NCI-H345 (cell line): ENCODE measurements at regions not wholly inside any gene's neighbourhood (a gene's known extent, or its start where the extent isn't known, plus 50 kb on each side); places are given as distances from the start of the nearest gene placed in this dataset.
A peak's percentile ranks its signal among the peaks of the same experiment; 100 is the strongest.

Experiments used
- DNase-seq: peaks from one replicate; lab custom pipeline; 2025; lab: John Stamatoyannopoulos, UW

DNA sequence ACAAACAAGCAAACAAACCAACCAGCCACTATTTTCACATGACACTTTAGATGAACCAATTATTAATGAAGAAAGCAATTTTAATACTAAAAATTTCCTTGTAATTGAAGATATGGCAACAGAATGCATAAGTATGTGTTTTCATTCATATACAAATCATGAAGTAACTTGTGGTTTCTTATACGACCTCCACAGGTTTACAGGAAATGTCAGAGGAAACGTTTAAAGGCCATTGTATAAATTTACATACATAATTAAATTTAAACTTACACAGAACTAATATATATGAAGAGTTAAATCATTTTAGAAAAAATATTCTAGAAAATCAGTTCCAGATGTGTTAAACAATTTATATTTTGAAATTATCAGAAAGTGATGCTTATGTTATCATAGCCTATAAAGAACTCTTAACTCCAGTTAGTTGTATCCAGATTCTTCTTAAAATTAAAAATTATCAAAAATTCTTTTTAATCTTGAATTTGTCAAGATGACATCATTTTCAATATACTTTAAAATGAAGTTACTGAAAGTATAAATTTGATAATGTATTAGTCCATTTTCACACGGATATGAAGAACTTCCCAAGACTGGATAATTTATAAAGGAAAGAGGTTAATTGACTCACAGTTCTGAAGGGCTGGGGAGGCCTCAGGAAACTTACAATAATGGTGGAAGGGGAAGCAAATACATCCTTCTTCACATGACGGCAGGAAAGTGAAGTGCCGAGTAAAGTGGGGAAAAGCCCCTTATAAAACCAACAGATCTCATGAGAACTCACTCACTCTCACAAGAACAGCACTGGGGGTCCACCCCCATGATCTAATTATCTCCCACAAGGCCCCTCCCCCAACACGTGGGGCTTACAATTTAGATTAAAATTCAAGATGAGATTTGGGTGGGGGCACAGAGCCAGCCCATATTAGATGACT, 192.0 kb downstream of the PIK3R1 start:
- DNase-seq, result no peak

DNA sequence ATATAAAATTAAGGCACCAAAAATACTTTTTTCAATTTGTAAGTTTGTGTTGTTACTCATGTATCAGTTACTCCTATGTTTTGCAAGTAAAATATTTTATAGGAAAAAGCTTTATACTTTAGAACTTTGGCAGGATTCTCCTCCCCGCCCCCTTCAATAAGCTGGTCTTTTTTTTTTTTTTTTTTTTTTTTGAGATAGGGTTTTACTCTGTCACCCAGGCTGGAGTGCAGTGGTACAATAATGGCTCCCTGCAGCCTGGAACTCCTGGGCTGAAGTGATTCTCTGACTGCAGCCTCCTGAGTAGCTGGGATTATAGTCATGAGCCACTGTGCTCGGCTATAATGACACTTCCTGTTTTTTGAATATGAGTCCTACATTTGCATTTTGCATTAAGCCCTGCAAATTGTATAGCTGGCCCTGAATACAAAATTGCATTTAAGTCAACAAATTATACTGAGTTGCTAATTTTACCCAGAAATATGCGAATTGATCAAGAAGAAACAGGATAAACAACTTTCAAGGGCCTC, 192.9 kb downstream of the PIK3R1 start:
- DNase-seq, result no peak

DNA sequence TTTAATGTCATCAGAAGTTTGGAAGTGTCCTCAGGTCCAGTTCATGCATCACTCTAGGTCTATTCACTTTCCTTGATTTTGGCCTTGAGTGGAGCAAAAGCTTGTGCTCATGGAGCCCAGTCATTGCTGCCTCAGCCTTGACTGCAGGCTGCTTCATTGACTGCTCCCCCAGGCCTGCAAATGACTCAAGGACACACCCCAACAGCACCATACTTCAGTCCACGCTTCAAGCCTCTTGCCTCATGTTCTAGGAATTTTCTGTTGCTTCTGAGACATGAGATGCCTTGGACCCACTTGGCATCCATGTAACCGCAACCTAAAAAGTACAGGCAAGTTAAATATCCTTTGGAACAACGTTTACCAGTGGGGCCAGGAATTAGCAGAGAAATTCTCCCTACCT, 193.7 kb downstream of the PIK3R1 start:
- no peak for DNase-seq

DNA sequence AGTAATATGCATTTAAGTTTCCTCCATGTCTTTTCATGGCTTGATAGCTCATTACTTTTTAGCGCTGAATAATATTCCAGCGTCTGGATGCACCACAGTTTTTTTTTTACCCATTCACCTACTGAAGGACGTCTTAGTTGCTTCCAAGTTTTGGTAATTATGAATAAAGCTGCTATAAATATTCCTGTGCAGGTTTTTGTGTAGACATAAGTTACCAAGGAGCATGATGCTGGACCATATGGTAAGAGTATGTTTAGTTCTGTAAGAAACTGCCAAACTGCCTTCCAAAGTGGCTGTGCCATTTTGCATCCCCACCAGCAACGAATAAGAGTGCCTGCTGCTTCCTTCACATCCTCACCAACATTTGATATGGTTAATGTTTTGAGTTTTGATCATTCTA, 195.6 kb downstream of the PIK3R1 start:
- no peak for DNase-seq

DNA sequence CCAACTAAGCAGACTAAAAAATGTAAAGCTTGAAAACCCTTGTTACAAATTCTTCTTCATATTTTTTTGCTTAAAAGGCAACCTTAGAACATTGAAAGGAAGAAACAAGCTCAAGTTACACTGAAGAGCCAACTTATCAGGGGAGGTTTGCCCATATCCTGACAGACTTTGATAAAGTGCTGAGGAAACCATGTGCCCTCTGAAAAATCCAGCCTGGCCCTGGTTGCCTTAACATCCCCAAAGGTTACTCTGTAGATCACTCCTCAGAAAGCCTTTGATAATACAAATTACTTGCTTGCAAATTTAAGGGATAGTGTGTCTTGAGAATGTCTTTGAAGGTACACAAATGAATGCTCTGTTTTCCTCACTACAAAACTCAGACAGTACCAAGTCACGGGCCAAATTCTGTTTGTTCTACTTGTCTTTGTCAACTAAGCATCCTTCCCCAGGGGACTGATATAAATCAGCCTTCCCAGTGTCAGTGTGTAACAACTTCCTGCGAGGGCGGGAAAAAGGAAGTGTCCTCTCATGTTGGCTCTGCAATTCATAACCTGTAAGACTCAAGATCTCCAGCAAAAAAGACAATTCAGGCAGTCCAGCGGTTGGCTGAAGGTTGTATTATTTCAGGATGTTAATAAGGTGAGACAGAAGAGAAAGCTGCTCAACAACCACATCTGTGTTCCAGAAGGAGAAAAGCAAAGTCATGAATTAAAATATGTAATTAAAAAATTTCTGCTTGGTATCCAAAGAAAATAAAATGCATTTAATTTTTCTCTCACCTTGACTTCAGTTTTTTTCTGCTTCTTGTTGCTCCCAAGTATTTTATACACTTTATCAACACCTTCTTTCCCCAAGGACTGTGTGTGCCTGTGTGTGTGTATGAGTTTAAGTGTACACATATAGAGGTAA, 199.9 kb downstream of the PIK3R1 start:
- DNase-seq, result no peak

DNA sequence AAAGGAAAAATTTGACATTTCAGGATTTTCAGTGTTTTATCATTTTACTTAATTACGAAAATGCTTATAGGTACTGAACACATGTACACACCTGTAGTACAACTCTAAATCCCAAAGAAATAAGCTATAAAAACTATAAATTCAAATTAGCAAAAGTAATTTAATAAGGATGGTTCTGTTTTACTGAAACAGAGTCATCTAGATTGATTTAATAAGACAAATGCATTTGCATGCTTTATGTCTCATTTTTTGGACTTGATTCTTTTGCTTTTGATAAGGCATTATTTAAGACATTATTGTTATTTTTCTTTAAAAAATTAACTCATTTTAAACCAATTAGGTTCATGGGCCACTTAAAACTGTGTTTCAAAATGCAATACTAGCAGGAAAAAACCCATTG, 201.2 kb downstream of the PIK3R1 start:
- DNase-seq, result no peak

DNA sequence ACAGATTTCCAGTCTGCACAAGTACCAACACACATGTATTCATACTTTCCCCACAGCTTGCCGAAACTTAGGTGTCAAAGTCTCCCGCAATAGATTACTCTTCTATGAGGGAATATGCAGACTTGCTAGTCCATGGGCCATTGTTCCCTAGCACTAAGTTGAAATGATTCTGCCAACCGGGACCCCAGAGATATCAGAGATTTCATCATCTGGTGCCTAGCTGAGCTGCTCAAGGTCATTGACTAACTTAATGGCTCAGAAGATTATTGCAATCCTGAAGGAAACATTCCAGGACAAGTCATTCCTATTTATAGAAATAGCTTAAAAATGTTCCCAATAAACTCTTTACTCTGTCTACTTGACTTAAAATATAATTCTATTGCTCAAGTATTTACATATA, 202.6 kb downstream of the PIK3R1 start:
- no peak for DNase-seq

DNA sequence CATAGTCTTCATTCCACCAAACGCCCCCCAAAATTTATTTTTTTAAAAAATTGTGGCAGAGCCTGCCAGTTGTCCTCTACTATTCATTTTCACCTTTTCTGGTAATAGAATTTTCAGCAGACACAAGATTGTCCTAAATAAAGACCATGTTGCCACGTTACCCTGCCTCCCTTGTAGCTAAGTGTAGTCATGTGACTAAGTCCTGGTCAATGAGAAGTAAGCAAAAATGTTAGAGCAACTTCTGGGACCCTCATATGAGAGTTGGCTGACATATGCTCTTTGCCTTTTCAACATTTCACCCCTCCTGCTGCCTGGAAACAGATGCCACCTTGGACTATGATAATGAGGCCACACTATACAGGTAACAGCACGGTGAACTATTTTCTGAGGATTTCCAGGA, 203.1 kb downstream of the PIK3R1 start:
- DNase-seq, result no peak

DNA sequence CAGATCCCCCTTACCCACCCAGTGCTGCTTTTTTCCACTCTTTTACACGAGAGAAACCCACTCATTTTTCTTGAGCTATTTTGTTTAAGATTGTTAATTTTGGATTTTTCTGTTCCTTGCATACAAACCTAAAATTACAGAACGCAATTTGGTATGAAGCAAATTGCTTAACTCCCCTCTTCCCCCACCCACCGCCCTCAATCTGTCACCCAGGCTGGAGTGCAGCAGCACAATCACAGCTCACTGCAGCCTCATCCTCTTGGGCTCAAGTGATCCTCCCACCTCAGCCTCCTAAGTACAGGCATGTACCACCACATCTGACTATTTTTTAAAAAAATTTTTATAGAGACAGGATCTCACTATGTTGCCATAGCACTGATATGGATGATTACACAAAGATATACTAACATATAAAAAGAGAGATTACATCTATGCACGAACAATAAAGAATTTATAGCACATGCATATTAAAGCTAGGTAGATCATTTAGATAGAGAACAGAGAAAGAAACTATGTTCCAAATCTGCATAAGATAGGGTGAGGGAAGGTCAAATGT, 203.6 kb downstream of the PIK3R1 start:
- no peak for DNase-seq

DNA sequence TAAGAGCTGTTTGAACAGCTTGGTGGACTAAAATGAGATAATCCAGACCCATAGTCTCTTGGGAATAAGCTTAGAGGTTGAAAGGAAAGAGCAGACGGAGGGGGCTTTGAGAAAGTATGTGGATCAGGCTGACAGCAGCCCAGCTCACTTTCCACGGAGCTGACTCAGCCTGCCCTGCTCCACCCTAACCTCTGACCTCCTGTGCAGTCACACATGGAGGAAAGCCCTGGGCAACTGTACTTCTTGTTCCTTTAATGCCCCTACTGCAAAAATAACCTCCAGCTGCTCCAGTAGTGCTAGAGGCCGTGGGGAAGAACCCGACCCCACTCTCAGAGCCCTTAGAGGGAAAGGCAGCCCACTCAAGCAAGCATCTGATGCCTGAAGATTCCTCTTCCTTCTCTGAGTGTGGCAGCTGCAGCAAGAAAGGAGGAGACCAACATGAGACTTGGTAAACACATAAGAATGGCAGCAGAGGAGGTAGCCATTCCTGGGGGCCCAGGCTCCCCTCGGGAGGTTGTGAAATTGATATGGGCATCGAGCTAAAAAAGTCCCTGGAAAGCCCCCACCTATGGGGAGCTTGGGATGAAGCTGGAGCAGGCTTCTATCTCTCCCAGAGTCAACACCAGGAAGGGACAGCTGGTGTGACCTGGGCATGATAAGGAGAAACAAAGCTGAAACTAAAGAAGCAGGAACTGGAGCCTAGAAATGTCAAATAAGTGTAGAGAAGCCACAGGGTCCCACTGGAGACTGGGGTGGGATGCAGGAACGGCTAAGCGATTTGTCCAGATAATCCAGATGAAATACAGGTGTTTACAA, 204.3 kb downstream of the PIK3R1 start:
- DNase-seq, result no peak

DNA sequence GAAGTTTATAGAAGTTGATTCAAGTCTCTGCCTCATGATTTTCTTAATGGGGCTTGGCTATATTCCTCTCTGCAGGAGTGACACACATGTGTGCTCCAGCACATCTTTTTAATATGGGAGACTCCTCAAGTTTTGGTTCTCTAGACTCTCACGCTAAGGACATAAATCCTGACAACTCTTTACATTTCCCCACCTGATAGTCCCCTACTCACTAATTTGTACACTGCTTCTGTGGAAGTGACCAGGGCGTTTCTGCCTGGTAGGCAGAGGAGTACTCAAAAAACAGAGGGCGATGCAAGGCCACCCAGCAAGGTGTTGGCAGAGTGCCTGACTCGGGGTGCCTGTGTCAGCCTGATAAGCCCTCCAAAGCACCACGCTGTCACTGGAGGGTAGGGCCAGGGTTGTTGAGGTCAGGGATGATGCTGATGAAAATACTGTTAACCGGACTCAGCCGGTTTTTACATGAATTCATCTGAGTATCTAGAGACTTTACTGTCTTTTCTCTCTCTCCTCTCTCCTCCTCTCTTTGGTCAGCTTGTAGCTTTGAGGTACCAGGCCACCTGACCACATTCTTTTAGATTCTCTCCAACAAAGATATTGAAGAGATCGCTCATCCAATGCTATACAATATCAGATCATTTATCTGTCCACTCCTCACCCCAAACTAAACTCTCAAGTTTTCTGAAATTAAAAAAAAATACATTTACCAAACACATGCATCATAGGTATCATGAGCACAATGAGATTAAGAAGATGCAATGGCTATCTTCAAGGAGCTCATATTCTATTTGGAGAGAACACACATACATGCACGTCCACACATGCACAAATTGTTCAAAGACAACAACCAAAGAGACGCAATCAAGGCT, 205.2 kb downstream of the PIK3R1 start:
- DNase-seq, result no peak

DNA sequence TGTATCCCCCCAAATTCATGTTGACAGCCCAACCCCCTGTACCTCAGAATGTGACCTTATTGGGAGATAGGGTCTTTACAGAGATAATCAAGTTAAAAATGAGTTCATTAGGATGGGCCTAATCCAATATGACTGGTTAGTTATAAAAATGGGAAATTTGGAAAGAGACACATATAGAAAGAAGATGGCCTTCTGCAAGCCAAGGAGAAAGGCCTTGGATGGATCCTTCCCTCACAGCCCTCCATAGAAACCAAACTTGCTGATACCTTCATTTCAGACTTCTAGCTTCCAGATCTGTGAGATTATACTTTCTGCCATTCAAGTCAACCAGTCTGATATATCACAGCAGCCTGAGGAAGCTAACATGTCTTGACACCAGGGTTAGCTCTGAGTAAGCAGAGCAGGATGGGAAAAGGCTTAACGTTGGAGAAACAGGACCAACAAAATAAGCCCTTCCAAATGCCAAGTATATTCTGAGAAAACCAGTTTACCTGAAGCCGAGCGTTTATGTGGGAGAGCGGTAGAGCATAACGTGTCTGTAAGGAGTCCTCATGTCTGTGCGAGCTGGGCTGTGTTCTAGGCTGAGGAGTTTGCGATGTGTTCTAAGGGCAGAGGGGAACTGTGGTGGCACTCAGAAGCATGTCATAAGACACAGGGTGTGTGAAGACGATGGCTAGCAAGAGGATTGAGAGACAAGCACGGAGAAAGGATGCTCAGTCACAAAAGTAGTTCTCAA, 206.1 kb downstream of the PIK3R1 start:
- DNase-seq, result no peak

DNA sequence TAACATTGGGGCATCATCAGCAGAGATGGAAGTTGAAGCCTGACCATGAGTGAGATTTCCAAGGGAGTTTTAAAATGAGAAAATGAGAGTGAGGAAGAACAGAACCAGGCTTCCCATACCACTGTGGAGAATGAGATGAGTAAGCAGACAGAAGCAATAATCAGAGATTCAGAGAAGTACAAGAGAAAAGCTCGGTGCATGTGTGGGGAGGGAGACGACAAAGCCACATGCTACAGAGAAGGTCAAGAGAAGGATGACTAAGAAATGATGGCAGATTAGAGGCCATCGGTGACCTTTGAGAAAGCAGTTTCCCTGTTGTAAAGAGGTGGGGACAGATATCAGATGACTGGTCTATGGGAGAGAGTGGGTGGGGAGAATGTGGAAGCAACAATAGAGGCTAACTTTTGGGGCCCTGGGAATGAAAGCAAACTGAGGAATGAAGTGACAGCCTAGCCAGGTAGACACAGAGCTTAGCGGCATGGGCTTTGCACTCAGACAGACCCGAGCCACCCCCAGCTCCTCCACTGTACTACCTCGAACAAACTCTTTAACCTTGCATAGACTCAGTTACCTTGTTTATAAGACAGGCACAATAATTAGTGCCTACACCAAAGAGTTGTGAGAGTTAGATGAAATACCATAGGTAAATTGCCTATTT, 207.7 kb downstream of the PIK3R1 start:
- DNase-seq, result no peak

DNA sequence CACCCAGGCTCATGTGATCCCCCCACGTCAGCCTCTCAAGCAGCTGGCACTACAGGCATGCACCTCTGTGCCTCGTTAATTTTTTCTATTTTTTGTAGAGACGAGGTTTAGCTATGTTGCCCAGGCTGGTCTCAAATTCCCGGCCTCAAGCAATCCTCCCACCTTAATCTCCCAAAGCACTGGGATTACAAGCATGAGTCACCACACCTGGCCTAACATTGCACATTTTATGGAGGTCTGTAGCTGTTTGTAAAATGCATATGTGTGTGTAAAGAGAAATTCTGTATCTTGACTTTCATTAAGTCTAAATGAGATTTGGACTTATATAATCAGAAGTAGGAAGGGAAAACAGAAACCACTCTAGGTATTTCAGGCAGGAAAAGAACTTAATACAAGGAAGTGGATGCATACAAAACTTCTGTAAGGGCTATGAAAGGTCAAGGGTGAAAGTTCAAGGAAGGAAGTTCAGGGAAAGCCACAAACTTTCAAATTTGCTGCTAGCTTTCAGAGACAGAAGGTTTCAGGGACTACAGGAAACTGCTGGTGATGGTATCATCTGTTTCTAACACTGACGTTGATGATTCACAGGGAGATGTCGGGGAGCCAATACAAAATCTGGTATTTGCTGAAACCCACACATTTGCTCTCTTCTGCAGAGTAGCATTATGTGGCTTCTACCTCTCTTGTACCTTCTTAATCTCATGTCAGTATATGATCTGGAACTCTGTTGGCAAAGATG, 209.4 kb downstream of the PIK3R1 start:
- DNase-seq, result no peak

DNA sequence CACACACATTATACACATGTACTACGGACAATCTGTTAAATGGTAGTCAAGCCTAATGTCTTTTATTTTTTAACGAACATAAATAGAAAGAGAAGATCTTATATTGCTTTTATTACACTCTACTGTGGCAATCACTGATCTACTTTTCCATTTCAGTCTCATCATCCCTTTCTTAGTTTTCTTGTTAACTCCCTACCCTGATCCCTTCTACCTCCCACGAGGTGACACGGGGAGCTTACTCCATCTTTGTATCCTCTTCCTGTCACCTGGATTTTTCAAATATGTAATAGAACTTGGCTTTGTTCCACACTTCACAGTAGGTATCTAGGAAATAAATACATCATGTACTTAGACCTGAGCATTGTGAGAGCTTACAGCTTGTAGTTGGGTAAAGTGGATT, 211.0 kb downstream of the PIK3R1 start:
- peak; percentile 34 for DNase-seq

DNA sequence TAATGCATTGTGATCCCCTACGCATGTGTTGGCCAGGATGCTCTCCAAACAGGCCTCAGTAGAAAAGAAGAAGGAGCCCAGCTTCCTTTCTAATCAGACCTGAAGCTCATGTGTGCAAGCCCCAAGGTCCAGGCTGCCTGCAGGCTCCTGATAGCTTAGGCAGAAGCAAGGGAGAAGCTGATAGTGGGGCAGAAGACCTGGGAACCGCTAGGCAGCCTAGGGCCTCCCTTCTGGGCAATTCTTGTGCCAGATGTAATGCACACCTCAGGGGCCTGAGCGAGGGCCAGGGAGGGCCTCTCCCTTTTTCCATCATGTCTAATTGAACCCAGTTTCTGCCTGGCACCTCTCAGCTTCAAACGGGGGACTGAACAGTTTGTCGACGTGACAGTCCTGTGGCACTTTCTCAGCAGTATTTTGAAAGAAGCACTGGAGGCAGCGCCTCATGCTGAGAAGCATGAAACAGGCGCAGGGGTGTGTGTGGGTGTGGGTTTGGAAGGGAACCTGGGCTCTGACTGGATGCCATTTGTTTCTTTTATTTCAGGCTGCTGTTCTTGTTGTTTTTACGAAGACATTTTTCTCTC, 212.8 kb downstream of the PIK3R1 start:
- DNase-seq, result no peak

DNA sequence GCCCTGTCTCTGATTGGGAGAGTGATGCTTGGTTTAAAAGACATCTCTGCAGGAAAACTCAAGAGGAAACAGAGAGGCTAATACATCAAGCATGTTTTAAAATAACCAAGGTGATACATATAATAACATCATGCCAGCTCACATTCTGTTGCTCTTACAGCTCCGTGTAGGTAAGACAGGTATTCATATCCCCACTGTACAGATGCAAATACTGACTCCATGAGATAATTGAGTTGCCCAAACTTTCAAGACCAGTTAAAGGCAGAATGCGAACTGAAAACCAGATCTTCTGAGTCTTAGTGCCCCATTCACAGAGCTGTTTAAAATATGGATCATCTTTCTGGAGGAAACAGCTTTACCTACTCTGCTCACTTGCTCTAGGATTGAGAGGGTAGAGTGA, 214.0 kb downstream of the PIK3R1 start:
- no peak for DNase-seq

DNA sequence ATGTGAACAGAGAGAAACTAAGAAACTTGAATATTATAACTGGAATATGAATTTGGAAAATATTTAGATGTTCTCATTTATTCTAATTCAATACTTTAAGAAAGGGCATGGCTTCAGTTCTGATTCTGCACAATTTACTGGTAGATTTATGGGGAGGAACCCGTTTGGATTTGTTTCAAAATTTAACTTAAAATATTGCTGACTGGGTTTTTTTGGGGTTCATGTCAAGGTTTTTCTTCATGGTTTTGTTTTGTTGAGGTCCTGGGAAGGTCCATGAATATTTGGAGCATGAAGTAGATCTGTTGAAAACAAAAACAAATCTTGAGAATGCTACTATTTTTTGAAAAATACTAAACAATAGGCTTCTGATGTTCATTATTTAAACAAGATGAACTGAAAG, 214.7 kb downstream of the PIK3R1 start:
- DNase-seq, result no peak
